NT2/D1 (cell line): ENCODE measurements at regions not wholly inside any gene's neighbourhood (a gene's known extent, or its start where the extent isn't known, plus 50 kb on each side); places are given as distances from the start of the nearest gene placed in this dataset.

Source experiments
- SUZ12 ChIP-seq: IDR thresholded peaks from 2 replicates; pipeline ENCODE4 v1.6.1; 2011; ENCODE audit not compliant: insufficient read length, insufficient read depth; ENCODE audit errors: extremely low read depth
- YY1 ChIP-seq: IDR thresholded peaks from 2 replicates; pipeline ENCODE4 v1.6.1; 2011; ENCODE audit not compliant: insufficient read length, insufficient read depth
- ZNF274 ChIP-seq: IDR thresholded peaks from 2 replicates; pipeline ENCODE4 v1.6.1; 2011; ENCODE audit warnings: mild to moderate bottlenecking, low read depth, low read length

DNA sequence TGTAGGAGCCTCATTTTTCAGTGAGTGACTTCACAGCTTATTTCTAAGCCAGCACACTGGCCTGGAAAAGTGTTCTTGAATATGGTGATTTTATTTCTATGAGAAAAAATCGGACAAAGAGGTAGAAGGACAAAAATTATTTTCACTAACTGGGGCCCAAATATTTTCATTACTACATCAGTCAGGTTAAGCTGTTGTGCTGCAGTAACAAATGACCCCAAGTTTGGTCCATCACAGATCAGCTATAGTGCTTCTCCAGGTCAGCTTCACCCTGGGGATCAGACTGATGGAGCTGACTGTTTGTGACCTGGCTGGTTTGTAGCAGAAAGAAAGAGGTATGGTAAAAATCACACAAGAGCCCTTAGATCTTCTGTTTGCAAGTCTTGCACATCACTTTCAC lies 97.9 kb upstream of the STT3B start:
- TF ChIP-seq YY1 (no peak), ZNF274 (no peak), SUZ12 (no peak)
